Activated T-cell treated with anti-CD3 and anti-CD28 coated beads for 24 hours (primary cell): ENCODE measurements at regions not wholly inside any gene's neighbourhood (a gene's known extent, or its start where the extent isn't known, plus 50 kb on each side); places are given as distances from the start of the nearest gene placed in this dataset.

ENCODE experiments used
- DNase-seq: peaks from one replicate; pipeline ENCODE4 v3.0.0-alpha.2; 2020; ENCODE audit warnings: low read depth

GRCh38 chr10:4527281-4527970 is 298.6 kb upstream of the AKR1E2 start:
- DNase-seq, result no peak

GRCh38 chr10:4526311-4526731 is 299.7 kb upstream of the AKR1E2 start:
- DNase-seq, result no peak

- no peak for DNase-seq
Measured at GRCh38 chr10:4525103-4525502, 300.9 kb upstream of the AKR1E2 start.

- DNase-seq, result no peak
Measured at GRCh38 chr10:4522296-4523000, 303.6 kb upstream of the AKR1E2 start.

GRCh38 chr10:4519658-4520402 is 306.2 kb upstream of the AKR1E2 start:
- no peak for DNase-seq

GRCh38 chr10:4517746-4518145 is 308.3 kb upstream of the AKR1E2 start:
- no peak for DNase-seq

GRCh38 chr10:4515721-4516120 is 310.3 kb upstream of the AKR1E2 start:
- DNase-seq, result no peak

GRCh38 chr10:4514445-4515108 is 311.4 kb upstream of the AKR1E2 start:
- no peak for DNase-seq

- no peak for DNase-seq
Measured at GRCh38 chr10:4512671-4513240, 313.3 kb upstream of the AKR1E2 start.

GRCh38 chr10:4512196-4512595 is 313.8 kb upstream of the AKR1E2 start:
- no peak for DNase-seq

GRCh38 chr10:4511509-4511908 is 314.5 kb upstream of the AKR1E2 start:
- no peak for DNase-seq

- no peak for DNase-seq
Measured at GRCh38 chr10:4509405-4509804, 316.6 kb upstream of the AKR1E2 start.

GRCh38 chr10:4506095-4506494 is 319.9 kb upstream of the AKR1E2 start:
- no peak for DNase-seq

GRCh38 chr10:4504550-4504949 is 321.5 kb upstream of the AKR1E2 start:
- DNase-seq, result no peak

- DNase-seq, result no peak
Measured at GRCh38 chr10:4503076-4503475, 322.9 kb upstream of the AKR1E2 start.

- no peak for DNase-seq
Measured at GRCh38 chr10:4501306-4501705, 324.7 kb upstream of the AKR1E2 start.

GRCh38 chr10:4498711-4499251 is 327.2 kb upstream of the AKR1E2 start:
- DNase-seq, result no peak

GRCh38 chr10:4494551-4494950 is 331.5 kb upstream of the AKR1E2 start:
- no peak for DNase-seq

GRCh38 chr10:4492202-4492601 is 333.8 kb upstream of the AKR1E2 start:
- DNase-seq, result no peak

GRCh38 chr10:4488904-4489303 is 337.1 kb upstream of the AKR1E2 start:
- no peak for DNase-seq

GRCh38 chr10:4485636-4486035 is 340.4 kb upstream of the AKR1E2 start:
- DNase-seq, result no peak

GRCh38 chr10:4483811-4484210 is 342.2 kb upstream of the AKR1E2 start:
- no peak for DNase-seq
